AG09319 (cell line): ENCODE measurements at regions not wholly inside any gene's neighbourhood (a gene's known extent, or its start where the extent isn't known, plus 50 kb on each side); places are given as distances from the start of the nearest gene placed in this dataset.

Experiments
- DNase-seq: peaks from one replicate; pipeline ENCODE4 v3.0.0-alpha.2; 2010; ENCODE audit warnings: low read depth; ENCODE audit errors: extremely low read depth
- CTCF ChIP-seq: IDR thresholded peaks from 2 replicates; pipeline ENCODE4 v1.5.1; 2011; ENCODE audit warnings: low read depth, mild to moderate bottlenecking, inconsistent platforms, low read length, moderate library complexity

GRCh38 chr2:238564286-238564920 lies 137.7 kb downstream of the ASB1 start:
- DNase-seq = no peak
- TF ChIP-seq CTCF = no peak

- no peak for TF ChIP-seq CTCF
- DNase-seq = no peak
Measured at GRCh38 chr2:238565031-238565430, 138.3 kb downstream of the ASB1 start.

- TF ChIP-seq CTCF = no peak
- DNase-seq = no peak
Measured at GRCh38 chr2:238566001-238566645, 139.4 kb downstream of the ASB1 start.

GRCh38 chr2:238567067-238567855 lies 140.5 kb downstream of the ASB1 start:
- TF ChIP-seq CTCF = no peak
- no peak for DNase-seq

- DNase-seq = no peak
- no peak for TF ChIP-seq CTCF
Measured at GRCh38 chr2:238567996-238568395, 141.3 kb downstream of the ASB1 start.

- TF ChIP-seq CTCF = no peak
Measured at GRCh38 chr2:238568455-238569440, 142.0 kb downstream of the ASB1 start.

More at GRCh38 chr2:238568455-238569440, 142.0 kb downstream of the ASB1 start:
- no peak for DNase-seq
